COLO668 (cell line): ENCODE measurements at regions not wholly inside any gene's neighbourhood (a gene's known extent, or its start where the extent isn't known, plus 50 kb on each side); places are given as distances from the start of the nearest gene placed in this dataset.

Experiments
- DNase-seq: peaks from one replicate; lab custom pipeline; 2025; ENCODE audit not compliant: unreplicated experiment; lab: John Stamatoyannopoulos, UW

DNA sequence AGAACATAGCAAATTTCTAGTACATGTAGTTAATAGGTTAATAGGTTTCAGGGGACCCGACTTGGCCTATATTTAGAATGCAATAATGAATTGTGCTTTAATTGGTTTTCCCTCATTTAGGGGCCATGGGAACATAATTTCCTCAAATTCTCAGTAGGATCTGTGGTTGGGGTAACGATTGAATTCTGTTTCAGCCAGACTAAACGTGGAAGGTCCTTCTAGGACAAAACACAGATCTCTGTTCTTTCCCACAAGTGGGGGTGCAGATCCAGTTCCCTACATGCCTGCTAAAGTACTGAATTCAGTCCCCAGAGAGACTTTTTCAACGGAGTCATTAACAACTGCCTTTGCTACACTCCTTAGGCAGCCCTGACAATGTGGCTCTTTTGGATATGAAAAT is 50.7 kb upstream of the AGBL1 start:
- DNase-seq = no peak
